ENCODE measurements at regions not wholly inside any gene's neighbourhood (a gene's known extent, or its start where the extent isn't known, plus 50 kb on each side); places are given as distances from the start of the nearest gene placed in this dataset.

- TF ChIP-seq POLR2A (IDR thresholded peaks at IDR 0.05; ENCODE audit: low read depth, low read length) (no peak), RFX5 (IDR thresholded peaks at IDR 0.05; ENCODE audit: low read depth, low read length) (no peak), CTCF (conservative IDR thresholded peaks at IDR 0.05; ENCODE audit: low read depth, low read length) (no peak), CEBPB (IDR thresholded peaks at IDR 0.05; ENCODE audit: low read depth, low read length) (no peak), NFE2L2 (IDR thresholded peaks at IDR 0.05; ENCODE audit: low read depth, low read length) (no peak), USF2 (IDR thresholded peaks at IDR 0.05; ENCODE audit: low read depth, low read length) (no peak), RAD21 (IDR thresholded peaks at IDR 0.05; ENCODE audit: low read length) (no peak), SMC3 (IDR thresholded peaks at IDR 0.05; ENCODE audit: low read depth, low read length) (no peak), MXI1 (IDR thresholded peaks at IDR 0.05; ENCODE audit: borderline replicate concordance, low read depth, low read length) (no peak), RCOR1 (IDR thresholded peaks at IDR 0.05; ENCODE audit: insufficient replicate concordance, low read length) (no peak)
Observed at GRCh38 chr13:31967155-31967554, 64.4 kb upstream of the FRY start.
